H1 (cell line): ENCODE measurements at regions not wholly inside any gene's neighbourhood (a gene's known extent, or its start where the extent isn't known, plus 50 kb on each side); places are given as distances from the start of the nearest gene placed in this dataset.

ENCODE experiments used
- EGR1 ChIP-seq: IDR thresholded peaks from 2 replicates; pipeline ENCODE4 v1.6.1; 2011; ENCODE audit warnings: low read depth, low read length, borderline replicate concordance
- SP1 ChIP-seq: IDR thresholded peaks from 2 replicates; pipeline ENCODE4 v1.6.1; 2011; ENCODE audit warnings: low read depth, low read length
- TF ChIP-seq, protein P1 (sequence below): fragments of 300-600 bp; sonication (generic); IDR thresholded peaks from 2 replicates; pipeline ENCODE4 v1.7.1; 2012; ENCODE audit warnings: low read length, moderate library complexity, mild to moderate bottlenecking, inconsistent platforms; ENCODE audit not compliant: insufficient replicate concordance

DNA sequence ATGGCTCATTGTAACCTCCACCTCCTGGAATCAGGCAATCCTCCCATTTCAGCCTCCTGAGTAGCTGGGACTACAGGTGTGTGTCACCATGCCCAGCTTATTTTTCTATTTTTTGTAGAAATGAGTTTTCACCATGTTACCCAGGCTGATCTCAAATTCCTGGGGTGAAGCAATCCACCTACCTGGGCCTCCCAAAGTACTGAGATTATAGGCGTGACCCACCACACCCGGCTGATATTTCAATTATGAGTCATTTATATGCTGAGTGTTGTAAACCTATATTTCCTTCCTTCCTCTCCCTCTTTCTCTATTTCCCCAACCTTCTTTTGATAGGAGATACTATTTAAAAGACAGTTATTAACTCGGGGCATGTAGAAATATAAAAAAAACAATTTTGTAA is 469.6 kb upstream of the ID2 start (continued):
- TF ChIP-seq, protein P1, sequence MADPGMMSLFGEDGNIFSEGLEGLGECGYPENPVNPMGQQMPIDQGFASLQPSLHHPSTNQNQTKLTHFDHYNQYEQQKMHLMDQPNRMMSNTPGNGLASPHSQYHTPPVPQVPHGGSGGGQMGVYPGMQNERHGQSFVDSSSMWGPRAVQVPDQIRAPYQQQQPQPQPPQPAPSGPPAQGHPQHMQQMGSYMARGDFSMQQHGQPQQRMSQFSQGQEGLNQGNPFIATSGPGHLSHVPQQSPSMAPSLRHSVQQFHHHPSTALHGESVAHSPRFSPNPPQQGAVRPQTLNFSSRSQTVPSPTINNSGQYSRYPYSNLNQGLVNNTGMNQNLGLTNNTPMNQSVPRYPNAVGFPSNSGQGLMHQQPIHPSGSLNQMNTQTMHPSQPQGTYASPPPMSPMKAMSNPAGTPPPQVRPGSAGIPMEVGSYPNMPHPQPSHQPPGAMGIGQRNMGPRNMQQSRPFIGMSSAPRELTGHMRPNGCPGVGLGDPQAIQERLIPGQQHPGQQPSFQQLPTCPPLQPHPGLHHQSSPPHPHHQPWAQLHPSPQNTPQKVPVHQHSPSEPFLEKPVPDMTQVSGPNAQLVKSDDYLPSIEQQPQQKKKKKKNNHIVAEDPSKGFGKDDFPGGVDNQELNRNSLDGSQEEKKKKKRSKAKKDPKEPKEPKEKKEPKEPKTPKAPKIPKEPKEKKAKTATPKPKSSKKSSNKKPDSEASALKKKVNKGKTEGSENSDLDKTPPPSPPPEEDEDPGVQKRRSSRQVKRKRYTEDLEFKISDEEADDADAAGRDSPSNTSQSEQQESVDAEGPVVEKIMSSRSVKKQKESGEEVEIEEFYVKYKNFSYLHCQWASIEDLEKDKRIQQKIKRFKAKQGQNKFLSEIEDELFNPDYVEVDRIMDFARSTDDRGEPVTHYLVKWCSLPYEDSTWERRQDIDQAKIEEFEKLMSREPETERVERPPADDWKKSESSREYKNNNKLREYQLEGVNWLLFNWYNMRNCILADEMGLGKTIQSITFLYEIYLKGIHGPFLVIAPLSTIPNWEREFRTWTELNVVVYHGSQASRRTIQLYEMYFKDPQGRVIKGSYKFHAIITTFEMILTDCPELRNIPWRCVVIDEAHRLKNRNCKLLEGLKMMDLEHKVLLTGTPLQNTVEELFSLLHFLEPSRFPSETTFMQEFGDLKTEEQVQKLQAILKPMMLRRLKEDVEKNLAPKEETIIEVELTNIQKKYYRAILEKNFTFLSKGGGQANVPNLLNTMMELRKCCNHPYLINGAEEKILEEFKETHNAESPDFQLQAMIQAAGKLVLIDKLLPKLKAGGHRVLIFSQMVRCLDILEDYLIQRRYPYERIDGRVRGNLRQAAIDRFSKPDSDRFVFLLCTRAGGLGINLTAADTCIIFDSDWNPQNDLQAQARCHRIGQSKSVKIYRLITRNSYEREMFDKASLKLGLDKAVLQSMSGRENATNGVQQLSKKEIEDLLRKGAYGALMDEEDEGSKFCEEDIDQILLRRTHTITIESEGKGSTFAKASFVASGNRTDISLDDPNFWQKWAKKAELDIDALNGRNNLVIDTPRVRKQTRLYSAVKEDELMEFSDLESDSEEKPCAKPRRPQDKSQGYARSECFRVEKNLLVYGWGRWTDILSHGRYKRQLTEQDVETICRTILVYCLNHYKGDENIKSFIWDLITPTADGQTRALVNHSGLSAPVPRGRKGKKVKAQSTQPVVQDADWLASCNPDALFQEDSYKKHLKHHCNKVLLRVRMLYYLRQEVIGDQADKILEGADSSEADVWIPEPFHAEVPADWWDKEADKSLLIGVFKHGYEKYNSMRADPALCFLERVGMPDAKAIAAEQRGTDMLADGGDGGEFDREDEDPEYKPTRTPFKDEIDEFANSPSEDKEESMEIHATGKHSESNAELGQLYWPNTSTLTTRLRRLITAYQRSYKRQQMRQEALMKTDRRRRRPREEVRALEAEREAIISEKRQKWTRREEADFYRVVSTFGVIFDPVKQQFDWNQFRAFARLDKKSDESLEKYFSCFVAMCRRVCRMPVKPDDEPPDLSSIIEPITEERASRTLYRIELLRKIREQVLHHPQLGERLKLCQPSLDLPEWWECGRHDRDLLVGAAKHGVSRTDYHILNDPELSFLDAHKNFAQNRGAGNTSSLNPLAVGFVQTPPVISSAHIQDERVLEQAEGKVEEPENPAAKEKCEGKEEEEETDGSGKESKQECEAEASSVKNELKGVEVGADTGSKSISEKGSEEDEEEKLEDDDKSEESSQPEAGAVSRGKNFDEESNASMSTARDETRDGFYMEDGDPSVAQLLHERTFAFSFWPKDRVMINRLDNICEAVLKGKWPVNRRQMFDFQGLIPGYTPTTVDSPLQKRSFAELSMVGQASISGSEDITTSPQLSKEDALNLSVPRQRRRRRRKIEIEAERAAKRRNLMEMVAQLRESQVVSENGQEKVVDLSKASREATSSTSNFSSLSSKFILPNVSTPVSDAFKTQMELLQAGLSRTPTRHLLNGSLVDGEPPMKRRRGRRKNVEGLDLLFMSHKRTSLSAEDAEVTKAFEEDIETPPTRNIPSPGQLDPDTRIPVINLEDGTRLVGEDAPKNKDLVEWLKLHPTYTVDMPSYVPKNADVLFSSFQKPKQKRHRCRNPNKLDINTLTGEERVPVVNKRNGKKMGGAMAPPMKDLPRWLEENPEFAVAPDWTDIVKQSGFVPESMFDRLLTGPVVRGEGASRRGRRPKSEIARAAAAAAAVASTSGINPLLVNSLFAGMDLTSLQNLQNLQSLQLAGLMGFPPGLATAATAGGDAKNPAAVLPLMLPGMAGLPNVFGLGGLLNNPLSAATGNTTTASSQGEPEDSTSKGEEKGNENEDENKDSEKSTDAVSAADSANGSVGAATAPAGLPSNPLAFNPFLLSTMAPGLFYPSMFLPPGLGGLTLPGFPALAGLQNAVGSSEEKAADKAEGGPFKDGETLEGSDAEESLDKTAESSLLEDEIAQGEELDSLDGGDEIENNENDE: no peak
- TF ChIP-seq EGR1 (no peak), SP1 (no peak)
